Kidney epithelial cell (primary cell): ENCODE measurements at regions not wholly inside any gene's neighbourhood (a gene's known extent, or its start where the extent isn't known, plus 50 kb on each side); places are given as distances from the start of the nearest gene placed in this dataset.

Experiments
- DNase-seq: peaks from one replicate; pipeline ENCODE4 v3.0.0-alpha.2; 2010; ENCODE audit warnings: low read depth
- H3K27me3 ChIP-seq: 2 replicates; pipeline ENCODE4 v1.6.0; 2011; ENCODE audit warnings: low read length; ENCODE audit not compliant: control insufficient read depth, insufficient read depth
- H3K36me3 ChIP-seq: 2 replicates; pipeline ENCODE4 v1.5.1; 2011; ENCODE audit warnings: low read length; ENCODE audit not compliant: control insufficient read depth, insufficient read depth
- H3K4me3 ChIP-seq: 2 replicates; pipeline ENCODE4 v1.5.1; 2011; ENCODE audit warnings: low read depth, mild to moderate bottlenecking, control low read depth, low read length
- CTCF ChIP-seq: IDR thresholded peaks from 2 replicates; pipeline ENCODE4 v1.5.1; 2011; ENCODE audit warnings: mild to moderate bottlenecking, moderate library complexity, low read length, control low read depth, inconsistent platforms; ENCODE audit not compliant: insufficient read depth, poor library complexity, severe bottlenecking

GRCh38 chr15:98381446-98381845 lies 266.9 kb upstream of the IGF1R start:
- DNase-seq = no peak
- no peak for TF ChIP-seq CTCF

GRCh38 chr15:98382139-98382538 lies 266.2 kb upstream of the IGF1R start:
- no peak for TF ChIP-seq CTCF
- Histone ChIP-seq H3K36me3 (no peaks in the 10 kb centered on the region), H3K27me3 (no peaks in the 10 kb centered on the region), H3K4me3 (no peak overlapping the region)
- DNase-seq = no peak

More at GRCh38 chr15:98381446-98381845, 266.9 kb upstream of the IGF1R start:
- Histone ChIP-seq H3K4me3 (no peak overlapping the region), H3K36me3 (no peaks in the 10 kb centered on the region), H3K27me3 (no peaks in the 10 kb centered on the region)

GRCh38 chr15:98383571-98383970 lies 264.8 kb upstream of the IGF1R start:
- no peak for TF ChIP-seq CTCF
- no peak for DNase-seq
- Histone ChIP-seq H3K36me3 (no peaks in the 10 kb centered on the region), H3K27me3 (no peaks in the 10 kb centered on the region), H3K4me3 (no peak overlapping the region)

GRCh38 chr15:98384328-98385029 lies 263.9 kb upstream of the IGF1R start:
- no peak for TF ChIP-seq CTCF
- H3K4me3 ChIP-seq = no peak overlapping the region
- no peaks in the 10 kb centered on the region for H3K36me3 ChIP-seq
- no peak for DNase-seq
- no peaks in the 10 kb centered on the region for H3K27me3 ChIP-seq

- TF ChIP-seq CTCF = no peak
- H3K4me3 ChIP-seq = no peak overlapping the region
- no peak for DNase-seq
Measured at GRCh38 chr15:98385752-98386381, 262.5 kb upstream of the IGF1R start.

More at GRCh38 chr15:98385752-98386381, 262.5 kb upstream of the IGF1R start:
- H3K27me3 ChIP-seq = no peaks in the 10 kb centered on the region
- no peaks in the 10 kb centered on the region for H3K36me3 ChIP-seq
